Right ventricle myocardium superior (tissue), 1 donor: ENCODE measurements at regions not wholly inside any gene's neighbourhood (a gene's known extent, or its start where the extent isn't known, plus 50 kb on each side); places are given as distances from the start of the nearest gene placed in this dataset.
A peak's percentile ranks its signal among the peaks of the same experiment; 100 is the strongest.
"Not testable (repeated sequence)": the region's sequence is repeated elsewhere in the genome, so short reads cannot be mapped to it uniquely, and the experiment has no call there.

ENCODE experiments used
- ATAC-seq: fragments of 200-7000 bp; cut with Tn5 transposase; one replicate; pipeline ENCODE4 v1.9.1; 2020; ENCODE audit warnings: mild to moderate bottlenecking; ENCODE audit not compliant: poor library complexity
- DNase-seq: peaks from one replicate; pipeline ENCODE4 v3.0.0-alpha.2; 2020
- intact Hi-C: fragments of 100-400 bp; cut with DNase I; formaldehyde crosslinking; loops from one replicate; pipeline ENCODE4 v1.11.2; 2022
- donor health status: DM: no; HTN: yes; CAD: no; lungs with severe emphysema.

DNA sequence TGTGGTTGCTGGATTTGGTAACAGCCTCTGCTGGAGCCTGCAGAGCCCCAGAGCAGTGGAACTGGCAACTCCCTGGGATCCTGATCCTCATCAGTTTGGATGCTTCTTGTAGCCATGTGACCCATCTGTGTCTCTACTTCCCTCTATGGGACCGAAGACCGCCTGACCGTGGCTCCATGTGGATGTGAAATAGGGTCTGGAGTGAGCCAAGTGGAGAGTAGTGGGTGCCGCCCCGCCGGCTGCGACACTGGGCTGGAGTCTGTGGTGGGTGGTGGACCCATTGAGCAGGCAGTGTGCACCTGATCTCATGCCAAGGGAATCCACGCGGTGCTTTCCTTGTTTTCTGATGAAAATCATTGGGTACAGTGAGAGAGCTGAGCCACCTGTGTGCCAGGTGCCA lies 543.2 kb upstream of the B3GAT1 start:
- intact Hi-C loops = no loop called here
- ATAC-seq (no peak), DNase-seq (no peak)

DNA sequence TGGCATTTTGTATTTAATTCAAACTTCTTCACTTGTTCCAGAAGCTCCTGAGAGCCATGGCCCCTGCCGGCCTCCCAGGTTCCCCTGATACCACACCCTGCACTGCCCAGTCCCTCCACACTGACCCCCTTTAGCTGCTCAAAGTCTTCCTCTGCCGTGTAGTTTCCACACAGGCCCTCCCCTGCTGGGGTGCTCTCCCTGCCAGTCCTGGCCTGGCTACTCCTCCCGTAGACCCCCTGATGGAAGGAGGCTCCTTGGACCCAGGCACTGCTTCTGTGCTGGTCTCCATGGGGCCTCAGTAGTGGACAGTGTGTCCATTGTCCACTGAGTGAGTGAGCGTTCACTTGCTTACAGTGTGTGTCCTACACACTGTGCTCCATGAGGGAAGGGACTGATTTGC lies 542.4 kb upstream of the B3GAT1 start:
- intact Hi-C loops, ATAC-seq, DNase-seq: not testable (repeated sequence)

DNA sequence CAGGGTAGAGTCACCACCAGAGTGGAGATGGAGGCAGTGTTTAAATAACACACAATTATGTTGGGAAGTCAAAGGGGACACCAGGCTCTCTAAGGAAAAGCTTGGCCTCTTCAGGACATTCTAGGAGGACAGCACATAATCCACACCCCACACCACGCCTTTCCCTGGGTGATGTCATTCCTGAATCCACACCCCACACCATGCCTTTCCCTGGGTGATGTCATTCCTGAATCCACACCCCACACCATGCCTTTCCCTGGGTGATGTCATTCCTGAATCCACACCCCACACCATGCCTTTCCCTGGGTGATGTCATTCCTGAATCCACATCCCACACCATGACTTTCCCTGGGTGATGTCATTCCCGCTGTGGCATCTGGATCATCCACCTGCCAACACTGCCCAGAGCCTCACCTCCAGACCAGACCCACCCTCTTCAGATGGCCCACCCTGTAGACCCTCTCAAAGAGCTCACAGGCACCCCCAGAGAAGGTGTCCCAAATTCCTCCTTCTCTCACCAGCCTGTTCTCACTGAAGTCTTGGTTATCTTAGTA lies 541.5 kb upstream of the B3GAT1 start:
- DNase-seq, ATAC-seq, intact Hi-C loops: not testable (repeated sequence)

DNA sequence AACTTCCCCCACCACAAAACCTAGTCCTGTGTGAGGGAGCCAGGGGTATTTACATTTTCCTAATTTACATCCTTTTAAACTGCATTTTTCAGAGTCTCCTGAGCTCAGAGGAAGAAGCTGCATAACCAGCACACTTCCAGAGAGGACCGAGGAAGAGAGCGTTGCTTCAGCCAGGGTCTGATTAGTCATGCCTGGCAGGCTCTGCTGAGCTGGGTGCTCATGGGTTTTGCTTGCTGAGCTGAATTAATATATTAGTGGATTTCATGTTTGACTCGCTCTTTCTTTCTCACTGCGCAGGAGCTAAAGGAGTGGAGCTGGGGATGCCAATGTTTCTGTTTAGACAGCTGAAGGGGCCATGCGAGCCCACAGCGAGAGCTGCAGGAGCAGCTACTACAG lies 539.3 kb upstream of the B3GAT1 start:
- ATAC-seq (peak; percentile 55), DNase-seq (peak; percentile 53)
- intact Hi-C loops = no loop called here

DNA sequence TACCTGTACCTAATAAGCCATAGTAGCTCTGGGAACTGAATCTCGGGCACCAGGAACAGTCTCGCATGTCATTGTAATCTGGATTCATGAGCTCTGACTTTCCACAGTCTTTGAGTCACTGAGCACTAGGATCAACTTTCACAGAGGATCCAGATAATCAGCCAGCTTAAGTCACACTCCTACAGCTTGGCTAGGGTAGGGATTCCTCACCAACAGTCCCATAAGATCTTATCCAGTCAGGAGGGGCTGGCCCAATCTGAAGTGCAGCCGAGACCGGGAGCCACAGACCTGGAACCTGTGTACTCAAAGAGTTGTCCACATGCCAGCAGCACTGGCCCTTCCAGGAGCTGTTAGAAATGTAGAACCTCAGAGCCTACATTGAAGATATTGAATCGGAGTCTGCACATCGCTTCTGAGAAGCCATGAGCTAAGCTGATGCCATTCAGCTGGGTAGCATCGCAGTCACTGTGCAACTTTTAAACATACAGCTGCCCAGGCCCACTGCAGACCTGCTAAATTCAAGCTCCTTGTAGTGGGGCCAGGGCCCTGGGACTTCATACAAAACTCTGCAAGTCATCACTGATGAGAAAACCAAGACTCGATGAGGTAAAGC lies 538.8 kb upstream of the B3GAT1 start:
- ATAC-seq = no peak
- DNase-seq = no peak
- intact Hi-C loops = no loop called here

DNA sequence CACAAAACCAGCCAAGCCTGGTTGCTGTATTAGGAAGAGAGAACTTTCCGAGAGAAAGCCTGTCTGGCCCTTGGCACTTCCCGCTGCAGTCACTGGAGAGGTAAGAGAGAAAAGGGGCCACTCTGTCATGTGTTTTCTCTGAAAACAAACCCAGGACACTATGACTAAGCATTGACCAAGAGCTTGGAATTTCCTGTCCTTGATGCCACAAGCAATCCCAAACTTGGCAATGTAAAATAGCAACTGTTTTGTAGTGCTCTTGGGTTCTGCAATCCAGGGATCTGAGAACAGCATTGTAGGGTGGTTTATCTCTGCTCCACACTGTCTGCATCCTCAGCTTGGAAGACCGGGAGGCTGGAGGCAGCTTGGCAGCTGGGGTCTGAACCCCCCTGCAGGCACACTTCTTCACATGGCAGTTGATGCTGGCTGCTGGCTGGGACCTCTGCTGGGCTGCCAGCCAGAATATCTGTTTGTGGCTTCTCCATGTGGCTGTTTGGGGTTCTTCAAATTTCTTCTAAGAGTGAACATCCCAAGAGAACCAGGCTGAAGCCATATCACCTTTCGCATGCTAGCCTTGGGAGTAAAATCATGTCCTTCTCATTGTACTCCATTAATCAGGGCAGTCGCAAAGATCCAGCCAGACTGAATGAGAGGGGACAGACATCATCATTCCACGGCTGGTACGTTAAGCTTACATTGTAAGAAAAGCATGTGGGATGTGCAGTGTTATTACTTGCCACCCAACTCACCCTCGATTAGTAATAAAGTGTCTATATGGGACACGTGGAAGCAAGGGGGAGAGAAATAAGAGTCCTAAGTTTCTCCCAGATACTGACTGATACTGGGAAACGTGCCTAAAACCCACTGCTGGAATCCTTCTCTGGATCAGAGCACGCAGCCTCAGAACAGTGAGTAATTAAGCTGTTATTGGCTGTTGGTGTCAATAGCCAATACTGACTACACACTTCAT lies 537.4 kb upstream of the B3GAT1 start:
- ATAC-seq (peak; percentile 48), DNase-seq (no peak)
- intact Hi-C loops = no loop called here

DNA sequence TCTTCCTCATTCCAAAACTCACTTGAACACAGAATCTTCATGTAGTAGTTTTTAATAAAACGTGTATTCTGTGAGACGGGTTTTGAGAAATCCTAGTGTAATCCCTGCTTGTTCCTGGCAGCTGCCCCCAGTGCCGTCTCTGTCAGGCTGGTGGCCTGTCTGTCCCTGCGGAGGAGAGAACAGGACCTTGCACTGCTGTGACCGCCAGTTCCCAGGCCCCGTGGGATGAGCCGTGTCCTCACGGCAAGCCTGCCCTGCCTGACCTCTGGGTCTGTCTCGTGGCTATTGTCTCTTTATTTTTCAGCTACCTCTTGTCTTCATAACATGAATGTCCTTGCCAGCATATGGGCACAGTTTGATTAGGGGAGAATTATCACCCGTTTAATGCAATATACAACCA lies 535.5 kb upstream of the B3GAT1 start:
- ATAC-seq = no peak
- intact Hi-C loops = no loop called here

DNA sequence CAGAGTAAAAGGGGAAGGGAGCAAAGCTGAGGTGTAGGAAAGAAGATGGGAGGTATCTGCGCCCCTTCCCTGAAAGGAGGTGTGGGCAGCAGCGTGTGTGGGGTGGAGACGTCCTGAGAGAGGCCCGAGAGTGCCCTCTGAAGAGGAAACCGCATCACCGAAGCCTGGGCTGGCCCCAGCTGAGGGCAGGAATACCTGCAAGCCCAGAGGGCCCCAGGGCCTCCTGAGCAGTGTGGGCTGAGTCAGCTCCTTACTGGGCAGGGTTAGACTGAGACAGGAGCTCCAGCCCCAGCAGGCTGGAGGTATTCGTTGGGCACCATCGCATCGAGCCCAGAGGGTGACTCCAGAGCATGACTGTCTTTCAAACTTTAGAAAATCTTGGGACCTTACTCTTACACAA lies 534.0 kb upstream of the B3GAT1 start:
- intact Hi-C loops = no loop called here

More for the DNA sequence above, 535.5 kb upstream of the B3GAT1 start:
- DNase-seq = no peak

DNA sequence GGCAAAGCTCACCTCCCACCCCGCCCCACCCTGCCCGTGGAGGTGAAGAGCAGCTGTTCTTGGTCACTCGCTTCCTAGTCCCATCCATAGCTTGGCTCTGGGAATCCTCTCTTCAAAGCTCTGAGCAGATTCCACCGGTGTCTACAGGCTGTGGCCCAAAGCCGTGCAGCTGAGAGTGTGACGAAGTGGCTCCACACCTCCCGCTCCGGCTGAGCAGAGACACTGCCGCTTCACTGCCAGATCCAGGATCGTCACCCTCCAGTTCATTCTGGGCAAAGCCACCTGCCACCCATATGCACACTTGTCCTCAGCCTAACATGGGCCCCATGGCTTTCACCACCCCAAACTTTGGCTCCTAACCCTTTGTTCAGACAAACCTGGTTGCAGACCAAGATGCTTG lies 532.9 kb upstream of the B3GAT1 start:
- no peak for DNase-seq
- intact Hi-C loops = no loop called here
- ATAC-seq = no peak

More for the DNA sequence above, 534.0 kb upstream of the B3GAT1 start:
- ATAC-seq (no peak), DNase-seq (no peak)

DNA sequence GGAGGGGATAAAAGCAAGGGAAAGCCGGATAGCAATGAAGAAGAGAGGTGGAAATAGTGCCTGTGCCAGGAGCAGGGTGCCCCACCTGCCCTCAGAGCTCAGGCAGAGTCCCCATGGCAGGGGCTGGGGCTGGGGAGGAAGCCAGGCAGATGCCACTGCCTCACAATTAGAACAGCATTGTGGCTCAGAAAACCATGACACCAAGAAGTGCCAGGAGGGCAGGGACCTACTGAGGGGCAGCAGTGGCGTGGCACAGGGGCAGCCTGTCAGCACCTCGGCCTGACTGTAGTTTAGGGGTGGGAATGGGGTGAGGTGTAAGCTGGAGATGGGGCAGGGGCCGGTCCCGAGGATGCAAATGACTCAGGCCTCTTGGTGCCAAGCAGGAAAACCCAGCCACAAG lies 532.1 kb upstream of the B3GAT1 start:
- DNase-seq = no peak
- ATAC-seq = no peak
- intact Hi-C loops = no loop called here

DNA sequence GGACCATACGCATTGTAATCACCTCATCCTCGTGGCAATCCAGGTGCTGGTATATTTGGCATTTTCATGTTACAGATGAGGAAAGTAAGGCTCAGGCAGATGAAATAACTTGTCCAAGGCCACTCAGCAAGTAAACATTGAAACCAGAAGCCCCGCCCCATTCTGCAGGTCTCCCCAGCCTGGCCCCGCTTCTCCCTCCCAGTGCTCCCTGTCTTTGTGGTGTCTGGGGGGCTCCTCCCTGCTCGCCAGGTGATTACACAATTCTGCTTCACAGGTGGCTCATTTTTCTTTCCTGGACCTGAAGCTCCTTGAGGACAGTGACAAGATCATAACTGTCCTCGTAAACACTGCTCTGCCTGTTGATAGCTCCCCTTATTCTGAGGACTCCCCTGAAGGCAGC lies 531.5 kb upstream of the B3GAT1 start:
- intact Hi-C loops = no loop called here
- ATAC-seq (no peak), DNase-seq (no peak)

DNA sequence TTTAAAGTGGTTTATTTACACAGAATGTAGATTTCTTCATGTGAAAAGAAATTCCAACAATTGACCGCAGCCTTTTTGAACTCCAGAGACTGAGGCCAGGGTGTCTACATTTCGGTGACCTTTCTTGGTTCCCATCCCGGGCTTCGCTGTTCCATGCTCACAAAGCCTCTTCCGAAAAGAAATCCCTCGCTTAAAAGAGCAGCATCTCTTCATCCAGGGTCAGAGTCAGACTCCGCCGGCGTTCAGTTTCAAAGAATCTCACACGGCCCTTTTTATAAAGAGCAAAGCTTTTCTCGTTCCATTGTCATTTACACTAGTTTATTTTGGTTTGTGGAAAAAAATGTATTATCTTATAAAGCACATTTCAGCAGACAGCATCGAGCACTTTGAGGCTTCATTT lies 530.6 kb upstream of the B3GAT1 start:
- ATAC-seq (no peak), DNase-seq (no peak)
- intact Hi-C loops = no loop called here

DNA sequence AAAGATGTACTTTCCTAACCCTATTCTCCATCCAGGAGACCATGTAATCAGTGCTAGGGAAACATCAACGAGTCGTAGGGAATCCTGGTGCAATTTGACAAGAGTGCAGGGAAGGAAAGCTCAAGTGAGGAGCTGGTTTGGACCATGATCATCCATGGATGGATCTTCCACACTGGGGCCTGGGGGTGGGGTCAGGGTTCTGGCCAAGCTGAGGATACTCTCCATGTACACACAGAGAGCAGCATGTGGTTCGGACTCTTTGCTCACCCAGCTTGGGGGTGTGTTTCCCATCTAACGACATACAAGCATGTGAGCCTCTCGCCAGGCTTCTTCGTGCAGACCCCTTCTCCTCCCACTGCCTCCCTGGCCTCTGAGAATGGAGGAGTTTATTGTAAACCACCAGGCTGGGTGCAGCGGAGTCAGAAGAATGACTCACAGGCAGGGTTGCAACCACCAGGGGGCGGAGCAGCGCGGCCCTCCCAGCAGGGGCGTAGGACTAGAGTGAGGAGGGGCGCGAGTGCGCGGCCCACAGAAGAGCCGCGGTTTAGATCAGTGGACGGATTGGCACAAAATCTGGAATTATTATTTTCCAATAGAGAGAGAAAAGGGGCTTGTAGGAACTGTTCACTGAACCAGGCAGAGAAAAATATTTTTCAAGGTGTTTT lies 530.0 kb upstream of the B3GAT1 start:
- intact Hi-C loops, ATAC-seq, DNase-seq: not testable (repeated sequence)

DNA sequence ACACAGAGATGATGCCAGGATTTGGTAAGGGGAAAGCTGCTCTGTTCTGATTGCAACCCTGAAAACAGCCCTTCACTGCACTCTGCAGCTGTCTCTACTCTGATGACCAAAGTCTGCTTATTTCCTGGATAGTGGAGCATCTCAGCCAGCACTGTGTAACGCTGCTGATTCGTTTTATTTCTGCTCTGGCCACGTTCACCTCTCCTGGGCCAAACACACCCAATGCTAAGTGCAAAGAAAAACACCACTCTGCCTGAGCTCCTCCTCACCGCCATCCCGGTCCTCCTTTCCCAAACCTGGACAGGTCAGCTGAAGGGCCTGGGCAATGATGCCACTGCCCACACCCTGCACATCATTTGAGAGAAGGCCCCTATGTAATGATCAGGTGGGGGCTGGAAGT lies 529.3 kb upstream of the B3GAT1 start:
- no peak for DNase-seq
- ATAC-seq = no peak
- intact Hi-C loops = no loop called here

DNA sequence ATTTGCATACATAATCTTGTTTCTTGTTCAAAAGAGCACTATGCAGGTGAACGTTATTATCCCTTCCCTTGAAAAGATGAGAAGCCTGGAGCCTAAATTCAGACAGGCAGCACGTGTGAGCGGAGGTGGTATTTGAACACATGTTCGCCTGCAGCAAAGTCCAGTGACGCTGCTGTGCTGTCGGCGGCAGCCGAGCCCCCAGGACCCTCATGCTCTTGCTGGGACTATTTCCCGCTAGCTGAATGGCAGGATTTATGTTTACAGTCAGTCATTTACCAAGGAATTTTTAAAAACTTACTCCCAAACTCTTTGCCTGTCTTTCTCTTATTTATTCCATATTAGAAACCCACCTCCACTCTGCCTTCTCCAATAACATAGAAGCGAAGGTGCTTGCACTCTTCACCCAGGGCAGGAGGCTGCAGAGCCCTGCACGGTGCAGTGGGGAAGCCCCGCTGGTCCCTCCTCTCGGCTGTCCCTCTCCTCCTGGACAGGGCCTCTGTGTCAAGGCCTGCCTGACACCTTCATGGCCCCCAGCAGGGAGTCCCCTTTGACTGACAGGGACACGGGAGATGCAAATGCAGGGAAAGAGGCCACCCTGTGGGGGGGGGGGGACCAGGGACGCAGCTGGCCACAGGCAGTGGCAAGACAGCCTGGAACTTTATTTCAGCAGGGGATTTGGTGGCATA lies 528.5 kb upstream of the B3GAT1 start:
- intact Hi-C loops = no loop called here
- DNase-seq (no peak), ATAC-seq (no peak)

DNA sequence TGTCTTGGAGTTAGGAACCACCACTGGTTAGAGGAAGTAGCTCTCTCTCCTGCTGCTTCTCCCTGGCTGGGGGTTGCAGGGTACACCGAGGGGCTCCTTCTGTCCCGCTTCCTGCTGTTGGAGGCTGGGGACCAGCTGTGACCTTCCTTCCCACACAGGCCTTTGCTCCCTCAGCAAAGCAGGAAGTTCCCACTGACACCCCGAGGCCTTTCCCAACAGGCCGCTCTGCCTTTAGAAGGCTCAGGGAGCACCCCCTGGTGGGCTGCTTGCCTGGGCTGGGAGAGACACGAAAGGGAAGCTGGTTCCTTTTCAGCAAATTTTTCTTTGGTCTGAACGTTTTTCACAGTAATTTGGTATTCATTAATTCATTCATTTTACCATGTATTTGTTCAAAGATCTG lies 527.9 kb upstream of the B3GAT1 start:
- intact Hi-C loops = no loop called here
- ATAC-seq = peak; percentile 68

DNA sequence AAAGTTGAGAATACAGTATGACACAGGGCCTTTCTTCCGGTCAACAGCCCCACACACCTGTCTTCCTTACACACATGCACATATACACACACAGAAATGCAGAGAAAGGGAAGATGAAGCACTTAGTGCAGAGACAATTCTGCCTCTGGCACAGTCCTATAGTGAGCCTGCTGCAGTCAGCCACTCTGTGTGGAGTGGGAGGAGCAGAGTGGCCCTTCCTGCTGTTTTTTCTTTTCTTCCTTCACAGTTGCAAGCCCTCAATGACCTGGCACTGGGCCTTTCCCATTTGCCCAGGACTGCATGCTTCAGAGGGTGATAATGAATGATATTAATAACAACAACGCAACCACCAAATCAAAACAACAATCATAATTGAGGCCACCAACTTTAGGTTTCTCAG lies 527.0 kb upstream of the B3GAT1 start:
- no peak for DNase-seq
- ATAC-seq = peak; percentile 53
- intact Hi-C loops = no loop called here

More for the DNA sequence above, 527.9 kb upstream of the B3GAT1 start:
- no peak for DNase-seq

DNA sequence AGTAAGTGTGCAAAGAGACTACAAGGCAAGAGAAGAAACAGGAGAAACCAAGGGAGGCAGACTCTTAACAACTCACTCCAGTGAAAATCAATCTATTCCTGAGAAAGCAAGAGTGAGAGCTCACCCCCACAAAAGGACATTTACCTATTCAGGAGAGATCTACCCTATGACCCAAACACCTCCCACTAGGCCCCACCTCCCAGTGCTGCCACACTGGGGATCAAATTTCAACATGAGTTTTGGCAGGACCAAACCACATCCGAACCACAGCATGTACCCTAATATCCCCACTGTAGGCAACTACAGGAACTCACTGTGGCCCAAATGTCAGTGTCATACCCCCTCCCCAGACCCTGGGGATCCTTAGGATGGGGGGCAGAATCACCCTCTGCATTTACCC lies 526.2 kb upstream of the B3GAT1 start:
- intact Hi-C loops = no loop called here

DNA sequence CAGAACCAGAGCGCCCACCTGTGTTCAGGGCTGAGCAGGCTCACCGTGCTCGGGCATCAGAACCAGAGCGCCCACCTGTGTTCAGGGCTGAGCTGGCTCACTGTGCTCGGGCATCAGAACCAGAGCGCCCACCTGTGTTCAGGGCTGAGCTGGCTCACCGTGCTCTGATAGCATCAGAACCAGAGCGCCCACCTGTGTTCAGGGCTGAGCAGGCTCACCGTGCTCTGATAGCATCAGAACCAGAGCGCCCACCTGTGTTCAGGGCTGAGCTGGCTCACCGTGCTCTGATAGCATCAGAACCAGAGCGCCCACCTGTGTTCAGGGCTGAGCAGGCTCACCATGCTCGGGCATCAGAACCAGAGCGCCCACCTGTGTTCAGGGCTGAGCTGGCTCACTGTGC lies 525.2 kb upstream of the B3GAT1 start:
- ATAC-seq, DNase-seq, intact Hi-C loops: not testable (repeated sequence)

More for the DNA sequence above, 526.2 kb upstream of the B3GAT1 start:
- DNase-seq (no peak), ATAC-seq (no peak)
